ENCODE measurements at regions not wholly inside any gene's neighbourhood (a gene's known extent, or its start where the extent isn't known, plus 50 kb on each side); places are given as distances from the start of the nearest gene placed in this dataset.

- in situ Hi-C loops (cut with HindIII; ENCODE audit: extremely low pct_ligation_motif_present, low pct_unique_long_range_greater_than_20kb), result no loop called here
- Histone ChIP-seq H3K9me3 (ENCODE audit: low read length) (0 out of 2 replicates have a peak, but pooled peaks cover 4% of the 10 kb centered on the region), H2AFZ (ENCODE audit: low read length) (no peak overlapping the region), H3K27ac (ENCODE audit: extremely low read length, insufficient read depth, low read length) (no peak overlapping the region), H3K36me3 (replicated peaks in 1 of 2; ENCODE audit: control insufficient read depth in 1 of 2, insufficient read depth in 2 of 2, low read length in 2 of 2) (no peaks in the 10 kb centered on the region), H3K4me1 (ENCODE audit: insufficient read depth, low read length) (no peaks in the 10 kb centered on the region), H3K4me2 (ENCODE audit: low read depth, low read length) (no peak overlapping the region), H3K79me2 (ENCODE audit: insufficient read depth, low read length) (no peaks in the 10 kb centered on the region), H3K9ac (ENCODE audit: insufficient read depth, low read depth, low read length) (no peak overlapping the region), H3K27me3 (ENCODE audit: control insufficient read depth in 1 of 2, insufficient read depth in 2 of 2, low read length in 2 of 2) (no peaks in the 10 kb centered on the region), H4K20me1 (ENCODE audit: insufficient read depth, low read length) (no peaks in the 10 kb centered on the region), H3K4me3 (replicated peaks in 1 of 3; ENCODE audit: insufficient read depth in 1 of 3, low read depth in 2 of 3, low read length in 3 of 3) (no peak overlapping the region)
- ChIA-PET POLR2A (no interaction called here), CTCF (ENCODE audit: low intra/inter-chr PET ratio, low total read pairs) (no interaction called here)
- intact Hi-C loops (cut with micrococcal nuclease; ENCODE audit: unreplicated experiment), result no loop called here
- no peak for DNase-seq (ENCODE audit: low spot score)
- under 1% methylated on average over 3 of the region's 3 CpGs for WGBS (ENCODE audit: low lambda C conversion rate)
- BruUV-seq (replicated peaks), result no TSS peak
- FAIRE-seq, result no peak
- TF ChIP-seq PRPF4 (IDR thresholded peaks at IDR 0.05; ENCODE audit: low read depth, low read length, poor library complexity, severe bottlenecking), result no peak
- no peak for ATAC-seq
These were observed 711.7 kb upstream of the PTBP2 start for GRCh38 chr1:96009831-96010434.

GRCh38 chr1:96011606-96012005 lies 710.0 kb upstream of the PTBP2 start:
- intact Hi-C loops (cut with micrococcal nuclease; ENCODE audit: unreplicated experiment) (no loop called here), in situ Hi-C loops (cut with HindIII; ENCODE audit: extremely low pct_ligation_motif_present, low pct_unique_long_range_greater_than_20kb) (no loop called here)
- Histone ChIP-seq H3K4me2 (ENCODE audit: low read depth, low read length) (no peak overlapping the region), H3K4me3 (replicated peaks in 1 of 3; ENCODE audit: insufficient read depth in 1 of 3, low read depth in 2 of 3, low read length in 3 of 3) (no peak overlapping the region), H3K27me3 (ENCODE audit: control insufficient read depth in 1 of 2, insufficient read depth in 2 of 2, low read length in 2 of 2) (no peaks in the 10 kb centered on the region), H3K9ac (ENCODE audit: insufficient read depth, low read depth, low read length) (no peak overlapping the region), H3K36me3 (replicated peaks in 1 of 2; ENCODE audit: control insufficient read depth in 1 of 2, insufficient read depth in 2 of 2, low read length in 2 of 2) (no peaks in the 10 kb centered on the region), H2AFZ (ENCODE audit: low read length) (no peak overlapping the region), H3K27ac (ENCODE audit: extremely low read length, insufficient read depth, low read length) (no peak overlapping the region), H3K79me2 (ENCODE audit: insufficient read depth, low read length) (no peaks in the 10 kb centered on the region), H4K20me1 (ENCODE audit: insufficient read depth, low read length) (no peaks in the 10 kb centered on the region), H3K9me3 (ENCODE audit: low read length) (0 out of 2 replicates have a peak, but pooled peaks cover 4% of the 10 kb centered on the region), H3K4me1 (ENCODE audit: insufficient read depth, low read length) (no peaks in the 10 kb centered on the region)
- 20% methylated on average over 4 of the region's 4 CpGs for WGBS (ENCODE audit: low lambda C conversion rate)
- no TSS peak for BruUV-seq (replicated peaks)
- ChIA-PET POLR2A (no interaction called here), CTCF (ENCODE audit: low intra/inter-chr PET ratio, low total read pairs) (no interaction called here)
- FAIRE-seq, result no peak
- no peak for DNase-seq (ENCODE audit: low spot score)
- ATAC-seq, result no peak
- TF ChIP-seq NCOA1 (CRISPR knock-in tag; IDR thresholded peaks at IDR 0.05) (no peak), GZF1 (CRISPR knock-in tag; IDR thresholded peaks at IDR 0.05) (no peak), NRL (CRISPR knock-in tag; IDR thresholded peaks at IDR 0.05; ENCODE audit: borderline replicate concordance) (no peak), MYNN (CRISPR knock-in tag; IDR thresholded peaks at IDR 0.05; ENCODE audit: low read depth) (no peak), ZNF768 (CRISPR knock-in tag; IDR thresholded peaks at IDR 0.05) (no peak), ZNF615 (CRISPR knock-in tag; IDR thresholded peaks at IDR 0.05; ENCODE audit: borderline replicate concordance) (no peak), ZHX2 (IDR thresholded peaks at IDR 0.05; ENCODE audit: low read depth) (no peak), ZHX2 (CRISPR knock-in tag; IDR thresholded peaks at IDR 0.05; ENCODE audit: borderline replicate concordance) (no peak), ZNF17 (CRISPR knock-in tag; IDR thresholded peaks at IDR 0.05) (no peak), ZUFSP (CRISPR knock-in tag; IDR thresholded peaks at IDR 0.05; ENCODE audit: borderline replicate concordance) (no peak)
